GM19467 (cell line): ENCODE measurements at regions not wholly inside any gene's neighbourhood (a gene's known extent, or its start where the extent isn't known, plus 50 kb on each side); places are given as distances from the start of the nearest gene placed in this dataset.

Source experiments
- ATAC-seq: cut with Tn5 transposase; IDR thresholded peaks from one replicate; pipeline ENCODE4 v1.9.1; 2021; ENCODE audit warnings: mild to moderate bottlenecking, moderate library complexity; ENCODE audit not compliant: unreplicated experiment

GRCh38 chr5:72036951-72037350, 70.3 kb upstream of the MAP1B start:
- no peak for ATAC-seq

GRCh38 chr5:72040513-72040912, 66.8 kb upstream of the MAP1B start:
- no peak for ATAC-seq

- no peak for ATAC-seq
Measured at GRCh38 chr5:72041654-72042053, 65.6 kb upstream of the MAP1B start.

DNA sequence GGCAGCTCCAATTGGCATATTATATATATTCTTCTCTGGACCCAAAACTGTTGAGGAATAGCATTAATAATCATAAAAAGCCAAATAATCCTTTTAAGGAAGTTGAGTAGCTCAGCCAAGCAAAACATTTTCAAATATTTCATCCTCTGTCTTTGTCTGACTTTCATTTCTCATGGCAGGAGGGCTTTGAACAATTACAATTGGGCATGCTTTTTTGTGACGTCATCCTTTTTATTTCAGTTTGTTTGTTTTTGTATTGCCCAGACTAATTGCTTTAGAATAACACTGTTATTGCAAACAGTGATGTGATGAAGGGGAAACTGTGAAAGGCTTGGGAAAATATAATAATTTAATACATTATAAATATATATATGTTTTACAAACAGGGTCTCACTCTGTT, 65.2 kb upstream of the MAP1B start:
- no peak for ATAC-seq

DNA sequence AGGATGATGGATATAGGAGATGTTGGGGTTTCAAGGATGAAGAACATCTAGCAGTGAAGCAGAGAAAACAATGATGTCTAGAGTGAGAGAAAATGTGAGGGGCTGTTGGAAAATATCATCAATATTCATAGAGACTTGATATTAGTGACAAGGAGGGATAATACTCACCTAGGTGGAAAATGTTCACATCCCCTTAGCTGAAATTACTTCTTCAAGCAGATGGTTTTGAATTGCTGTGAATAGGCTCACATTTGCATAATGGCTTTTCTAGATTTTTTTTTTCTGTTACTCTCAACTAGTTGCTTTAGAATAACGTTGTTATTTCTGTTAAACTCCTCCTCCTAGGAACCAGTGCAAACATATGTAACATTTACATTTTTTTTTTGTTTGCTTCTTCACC, 61.6 kb upstream of the MAP1B start:
- no peak for ATAC-seq

DNA sequence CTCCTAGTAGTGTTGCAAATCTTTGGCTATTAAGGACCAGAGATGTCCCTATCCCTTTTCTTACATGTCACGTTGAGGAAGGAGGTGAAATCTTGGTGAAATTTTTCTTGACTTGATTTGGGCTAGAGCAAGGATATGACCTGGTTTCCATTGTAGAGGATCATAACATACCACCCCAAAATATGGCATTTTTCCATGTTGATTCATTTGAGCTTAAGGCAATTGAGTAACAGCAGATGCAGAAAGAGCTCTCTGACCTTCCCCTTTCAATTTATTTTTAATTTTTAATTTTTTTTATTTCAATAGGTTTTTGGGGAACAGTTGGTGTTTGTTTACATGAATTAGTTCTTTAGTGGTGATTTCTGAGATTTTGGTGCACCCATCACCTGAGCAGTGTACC, 61.2 kb upstream of the MAP1B start:
- no peak for ATAC-seq

- ATAC-seq = no peak
Measured at GRCh38 chr5:72055636-72056035, 51.6 kb upstream of the MAP1B start.
